NB4 (cell line): ENCODE measurements at regions not wholly inside any gene's neighbourhood (a gene's known extent, or its start where the extent isn't known, plus 50 kb on each side); places are given as distances from the start of the nearest gene placed in this dataset.
A peak's percentile ranks its signal among the peaks of the same experiment; 100 is the strongest.

Experiments used
- DNase-seq: peaks from one replicate; pipeline ENCODE4 v3.0.0; 2010; ENCODE audit warnings: low read depth
- H3K4me3 ChIP-seq: one replicate; pipeline ENCODE4 v1.5.1; 2011; ENCODE audit warnings: mild to moderate bottlenecking, low read depth, low read length, moderate library complexity
- MYC ChIP-seq: IDR thresholded peaks from 2 replicates; pipeline ENCODE4 v1.6.1; 2011; ENCODE audit warnings: low read depth, low read length
- POLR2A ChIP-seq: IDR thresholded peaks from 2 replicates; pipeline ENCODE4 v1.6.1; 2011; ENCODE audit warnings: mild to moderate bottlenecking; ENCODE audit not compliant: insufficient read length; ENCODE audit errors: extremely low read depth
- TF ChIP-seq, protein P1 (sequence below): IDR thresholded peaks from one replicate; pipeline ENCODE4 v1.5.1; 2012; ENCODE audit warnings: low read depth, low read length
- TF ChIP-seq, protein P2 (sequence below): IDR thresholded peaks from 2 replicates; pipeline ENCODE4 v1.6.1; 2011; ENCODE audit warnings: low read depth, low read length

DNA sequence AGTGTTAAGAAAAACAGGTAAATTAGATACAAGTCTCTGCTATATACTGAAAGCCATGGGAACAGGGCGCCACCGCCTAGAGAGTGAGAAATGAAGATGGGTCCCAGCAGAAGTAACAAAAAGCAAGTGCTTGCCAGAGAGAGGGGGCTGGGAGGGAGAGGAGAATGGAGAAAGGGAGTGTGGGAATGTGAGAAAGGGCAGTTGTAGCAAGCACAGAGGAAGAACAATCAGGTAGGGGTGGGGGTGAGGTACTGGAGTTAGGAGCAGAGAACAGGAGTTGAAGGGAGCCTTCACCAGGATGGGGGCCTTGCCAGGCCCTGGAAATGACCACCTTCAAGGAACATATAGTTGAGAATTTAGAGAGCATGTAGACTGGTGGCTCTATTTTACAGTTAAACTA lies 66.8 kb downstream of the TCF20 start:
- no peak for DNase-seq
- TF ChIP-seq, protein P1, sequence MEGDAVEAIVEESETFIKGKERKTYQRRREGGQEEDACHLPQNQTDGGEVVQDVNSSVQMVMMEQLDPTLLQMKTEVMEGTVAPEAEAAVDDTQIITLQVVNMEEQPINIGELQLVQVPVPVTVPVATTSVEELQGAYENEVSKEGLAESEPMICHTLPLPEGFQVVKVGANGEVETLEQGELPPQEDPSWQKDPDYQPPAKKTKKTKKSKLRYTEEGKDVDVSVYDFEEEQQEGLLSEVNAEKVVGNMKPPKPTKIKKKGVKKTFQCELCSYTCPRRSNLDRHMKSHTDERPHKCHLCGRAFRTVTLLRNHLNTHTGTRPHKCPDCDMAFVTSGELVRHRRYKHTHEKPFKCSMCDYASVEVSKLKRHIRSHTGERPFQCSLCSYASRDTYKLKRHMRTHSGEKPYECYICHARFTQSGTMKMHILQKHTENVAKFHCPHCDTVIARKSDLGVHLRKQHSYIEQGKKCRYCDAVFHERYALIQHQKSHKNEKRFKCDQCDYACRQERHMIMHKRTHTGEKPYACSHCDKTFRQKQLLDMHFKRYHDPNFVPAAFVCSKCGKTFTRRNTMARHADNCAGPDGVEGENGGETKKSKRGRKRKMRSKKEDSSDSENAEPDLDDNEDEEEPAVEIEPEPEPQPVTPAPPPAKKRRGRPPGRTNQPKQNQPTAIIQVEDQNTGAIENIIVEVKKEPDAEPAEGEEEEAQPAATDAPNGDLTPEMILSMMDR = no peak
- TF ChIP-seq POLR2A (no peak), MYC (no peak)
- TF ChIP-seq, protein P2, sequence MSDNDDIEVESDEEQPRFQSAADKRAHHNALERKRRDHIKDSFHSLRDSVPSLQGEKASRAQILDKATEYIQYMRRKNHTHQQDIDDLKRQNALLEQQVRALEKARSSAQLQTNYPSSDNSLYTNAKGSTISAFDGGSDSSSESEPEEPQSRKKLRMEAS = no peak
- no peak overlapping the region for H3K4me3 ChIP-seq

DNA sequence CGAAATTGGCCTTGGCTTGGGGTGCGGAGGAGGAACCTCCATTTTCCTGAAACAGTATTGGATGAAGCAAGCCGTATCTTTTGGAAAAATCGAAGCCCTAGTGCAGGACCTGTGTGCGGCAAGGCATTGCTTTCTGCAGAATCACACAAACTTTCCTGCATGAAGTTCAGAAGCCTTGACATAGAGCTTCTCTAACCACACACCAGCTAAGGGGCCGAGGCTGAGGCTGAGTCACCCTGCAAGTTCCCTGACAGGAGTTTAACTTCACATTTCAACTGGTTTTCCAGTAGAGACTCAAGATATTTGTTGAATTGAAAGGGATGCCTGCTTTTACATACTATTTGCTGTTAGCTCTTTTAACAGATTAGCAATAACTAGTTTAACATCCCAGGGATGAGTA lies 67.8 kb downstream of the TCF20 start:
- no peak for TF ChIP-seq MYC
- TF ChIP-seq, protein P1 = no peak
- TF ChIP-seq, protein P2 = no peak
- TF ChIP-seq POLR2A = no peak
- DNase-seq = peak; percentile 78
- H3K4me3 ChIP-seq = no peak overlapping the region

DNA sequence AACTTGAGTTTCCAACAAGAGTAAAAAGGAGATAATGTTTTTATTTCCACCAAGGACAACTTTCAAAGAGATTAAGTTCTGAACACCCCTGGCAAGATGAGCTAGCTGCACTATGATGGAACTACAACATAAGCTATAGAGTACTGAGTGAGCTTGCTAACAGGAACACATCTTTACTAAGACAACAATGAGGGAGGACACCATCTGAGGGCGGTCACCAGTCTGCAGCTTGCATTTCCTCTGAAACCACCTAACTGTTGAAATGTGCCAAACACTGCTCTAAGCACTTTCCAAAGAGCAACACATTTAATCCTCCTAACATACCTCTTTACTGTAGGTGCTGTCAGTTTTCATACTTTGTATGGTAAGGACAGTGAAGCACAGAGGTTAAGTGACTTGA lies 68.4 kb downstream of the TCF20 start:
- DNase-seq = peak; percentile 59
- H3K4me3 ChIP-seq = no peak overlapping the region
- TF ChIP-seq, protein P1 = no peak
- TF ChIP-seq MYC (no peak), POLR2A (no peak)
- TF ChIP-seq, protein P2 = no peak

DNA sequence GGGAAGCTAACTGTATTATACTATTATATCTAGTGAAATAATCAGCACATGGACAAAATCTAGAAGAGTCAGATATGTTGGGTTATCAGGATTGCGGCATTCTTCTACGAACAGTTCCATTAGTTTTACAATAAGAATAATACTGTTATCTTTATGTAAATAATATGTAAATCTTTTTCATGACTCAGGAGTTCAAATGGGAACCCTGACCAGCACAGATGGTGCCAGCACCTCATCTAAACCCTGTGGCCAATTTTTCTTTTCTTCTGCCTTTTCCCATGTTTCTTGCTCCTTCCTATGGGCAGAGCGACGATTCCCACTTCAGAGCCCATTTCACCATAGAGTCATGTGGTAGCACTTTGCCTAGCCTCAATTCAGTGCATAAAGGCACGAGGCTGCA lies 68.4 kb upstream of the CYP2D6 start:
- TF ChIP-seq, protein P2 = no peak
- no peak for TF ChIP-seq MYC
- TF ChIP-seq POLR2A = no peak
- TF ChIP-seq, protein P1 = no peak
- no peak overlapping the region for H3K4me3 ChIP-seq
- DNase-seq = no peak

DNA sequence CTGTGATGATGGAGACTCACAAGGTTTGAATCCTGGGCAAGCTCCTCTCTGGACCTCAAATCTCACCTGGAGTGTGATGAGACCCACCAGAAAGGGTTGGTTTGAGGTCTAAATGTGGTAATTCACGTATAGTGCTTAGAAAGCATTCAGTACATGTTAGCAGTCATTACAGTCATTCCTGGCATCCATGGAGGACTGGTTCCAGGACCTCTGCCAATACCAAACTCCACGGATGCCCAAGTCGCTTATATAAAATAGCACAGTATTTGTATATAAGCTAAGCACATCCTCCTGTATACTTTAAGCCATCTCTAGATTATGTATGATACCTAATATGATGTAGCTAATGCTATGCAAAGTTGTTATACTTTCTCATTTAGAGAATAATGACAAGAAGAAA lies 67.6 kb upstream of the CYP2D6 start:
- no peak for DNase-seq
- TF ChIP-seq, protein P2 = no peak
- TF ChIP-seq, protein P1 = no peak
- TF ChIP-seq MYC (no peak), POLR2A (no peak)
- no peak overlapping the region for H3K4me3 ChIP-seq

DNA sequence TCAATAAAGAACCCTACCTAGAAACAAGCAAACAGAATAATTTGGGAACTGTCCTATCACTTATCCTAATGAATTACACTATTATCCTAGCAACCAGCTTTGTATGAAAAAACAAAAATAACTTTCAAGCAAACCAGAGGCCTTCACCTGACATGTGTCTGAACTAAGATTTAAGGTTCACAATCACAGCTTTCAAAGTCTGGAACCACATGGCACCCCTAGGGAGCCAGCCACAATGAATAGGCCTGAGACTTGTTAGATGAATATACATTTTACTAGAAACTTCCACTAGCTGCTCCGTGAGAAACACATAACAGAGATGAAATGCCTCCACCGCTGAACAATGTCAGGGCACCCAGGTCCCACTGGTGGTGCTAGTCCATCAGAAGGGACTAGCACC lies 65.8 kb upstream of the CYP2D6 start:
- TF ChIP-seq, protein P1 = no peak
- TF ChIP-seq MYC (no peak), POLR2A (no peak)
- TF ChIP-seq, protein P2 = no peak
- DNase-seq = no peak
- no peak overlapping the region for H3K4me3 ChIP-seq
